K562 (cell line): ENCODE measurements at regions not wholly inside any gene's neighbourhood (a gene's known extent, or its start where the extent isn't known, plus 50 kb on each side); places are given as distances from the start of the nearest gene placed in this dataset.

Experiments
- ATAC-seq: fragments of 200-7000 bp; cut with Tn5 transposase; 3 replicates; pipeline ENCODE4 v1.9.1; 2020; ENCODE audit warnings: moderate library complexity
- BruUV-seq: library from RNA; stranded (reverse); fragments of 400-500 nt; replicated peaks from 2 replicates; lab custom pipeline; 2021; lab: Mats Ljungman, UMichigan
- CTCF ChIA-PET: fragments of 300-600 bp; formaldehyde crosslinking; extraction: SDS; loops from one replicate; lab custom pipeline; 2021; ENCODE audit warnings: low intra/inter-chr PET ratio; lab: Yijun Ruan, JAX
- POLR2A ChIA-PET: fragments of 300-600, 350-650 bp; sonication (Branson Sonifier 250); formaldehyde crosslinking; extraction: SDS; loops from one replicate; lab custom pipeline; 2021; ENCODE audit warnings: antibody characterized with exemption, inconsistent platforms; lab: Yijun Ruan, JAX
- DNase-seq, 4 experiments: peaks; one replicate each; pipeline versions ENCODE4 v3.0.0 to v3.0.0-alpha.2; 2011 to 2018; ENCODE audit warnings: low spot score in 3 of 4, mixed read lengths in 3 of 4; ENCODE audit errors: extremely low read depth in 1 of 4
- FAIRE-seq: peaks from 2 replicates; lab custom pipeline; 2011; peaks lifted over from hg19 to GRCh38; lab: Jason Lieb, UNC
- H2AFZ ChIP-seq: 2 replicates; pipeline ENCODE4 v1.6.0; 2011; ENCODE audit warnings: low read depth, low read length, control low read depth, inconsistent platforms
- H3K27ac ChIP-seq: fragments of 200-600 bp; 3 replicates; pipeline ENCODE4 v1.8.0; 2011; ENCODE audit warnings: low read depth, mild to moderate bottlenecking, control low read depth, inconsistent platforms, low read length, moderate library complexity, mixed read lengths; ENCODE audit errors: extremely low read depth
- H3K27me3 ChIP-seq, 2 experiments: fragments of 300-600 bp in 1 of 2; 2 replicates in 1 of 2; 3 replicates in 1 of 2; pipeline versions ENCODE4 v1.6.0 to v1.8.0; 2011; ENCODE audit warnings: inconsistent platforms in 2 of 2, low read length in 2 of 2, mild to moderate bottlenecking in 1 of 2, mixed read lengths in 1 of 2, moderate library complexity in 1 of 2; ENCODE audit not compliant: control insufficient read depth in 2 of 2, insufficient read depth in 2 of 2
- H3K36me3 ChIP-seq: fragments of 300-600 bp; 3 replicates; pipeline ENCODE4 v1.8.0; 2011; ENCODE audit warnings: mild to moderate bottlenecking, low read length, inconsistent platforms; ENCODE audit not compliant: control insufficient read depth, insufficient read depth
- H3K4me1 ChIP-seq, 2 experiments: fragments of 200-600 bp in 1 of 2; replicated peaks in 1 of 2; 2 replicates in 1 of 2; 3 replicates in 1 of 2; pipeline versions ENCODE4 v1.5.1 to v1.8.0; 2011; ENCODE audit warnings: inconsistent platforms in 2 of 2, low read length in 2 of 2, mild to moderate bottlenecking in 1 of 2, mixed read lengths in 1 of 2, moderate library complexity in 1 of 2; ENCODE audit not compliant: control insufficient read depth in 2 of 2, insufficient read depth in 2 of 2
- H3K4me2 ChIP-seq: 2 replicates; pipeline ENCODE4 v1.6.1; 2011; ENCODE audit warnings: low read length, control low read depth, inconsistent platforms, mixed read lengths; ENCODE audit not compliant: insufficient read depth
- H3K4me3 ChIP-seq: fragments of 200-600 bp; sonication (generic), shearing (Covaris generic); 2 replicates; pipeline ENCODE4 v1.5.1; 2016; ENCODE audit warnings: control low read depth, inconsistent platforms
- H3K79me2 ChIP-seq: fragments of 200-600 bp; 3 replicates; pipeline ENCODE4 v1.8.0; 2011; ENCODE audit warnings: low read length, inconsistent platforms; ENCODE audit not compliant: control insufficient read depth, insufficient read depth
- H3K9ac ChIP-seq, 2 experiments: 2 replicates each; pipeline versions ENCODE4 v1.6.0 to v1.6.1; 2011; ENCODE audit warnings: low read depth in 2 of 2, low read length in 2 of 2, control low read depth in 1 of 2, inconsistent platforms in 1 of 2, mild to moderate bottlenecking in 1 of 2, mixed read lengths in 1 of 2; ENCODE audit not compliant: insufficient read depth in 1 of 2
- H3K9me1 ChIP-seq: one replicate; pipeline ENCODE4 v1.6.0; 2011; ENCODE audit warnings: inconsistent platforms, mild to moderate bottlenecking, low read length, moderate library complexity; ENCODE audit not compliant: control insufficient read depth, insufficient read depth
- H3K9me3 ChIP-seq: replicated peaks from 2 replicates; pipeline ENCODE4 v1.5.1; 2011; ENCODE audit warnings: low read depth, low read length, inconsistent platforms; ENCODE audit not compliant: control insufficient read depth, insufficient read depth
- H4K20me1 ChIP-seq: replicated peaks from 2 replicates; pipeline ENCODE4 v1.6.1; 2011; ENCODE audit warnings: low read length, inconsistent platforms, mixed read lengths; ENCODE audit not compliant: control insufficient read depth, insufficient read depth
- FOS ChIP-seq: IDR thresholded peaks from 3 replicates; pipeline ENCODE4 v1.6.1; 2011; ENCODE audit not compliant: insufficient read length; ENCODE audit errors: extremely low read depth
- RAD21 ChIP-seq, 2 experiments: fragments of 250-450 bp in 1 of 2; fragments of 450-650 bp in 1 of 2; sonication (Bioruptor Pico) in 1 of 2; formaldehyde crosslinking in 1 of 2; IDR thresholded peaks in 1 of 2; conservative IDR thresholded peaks in 1 of 2; 2 replicates each; pipeline versions ENCODE4 v1.4.0 to v1.8.0; 2020 to 2022; ENCODE audit warnings: mild to moderate bottlenecking in 2 of 2, moderate library complexity in 1 of 2
- ZNF184 ChIP-seq: sonication (generic); formaldehyde crosslinking; IDR thresholded peaks from 2 replicates; pipeline ENCODE4 v1.5.0; 2020; ENCODE audit warnings: missing genetic modification reagents
- WGBS: fragments of 100-300 bp; shearing (Covaris generic); methylation state at CpG from one replicate; pipeline ENCODE4 v1.1.6; 2016; ENCODE audit warnings: low coverage, mixed read lengths; ENCODE audit not compliant: insufficient coverage; ENCODE audit errors: missing lambda C conversion rate; 5-methylcytosine and 5-hydroxymethylcytosine counted together
- in situ Hi-C: fragments of 300-500 bp; cut with MboI; formaldehyde crosslinking; loops from 4 replicates; pipeline ENCODE4 v1.15.0; 2018; ENCODE audit warnings: inconsistent platforms, mixed read lengths
- intact Hi-C: fragments of 100-400 bp; cut with micrococcal nuclease; formaldehyde crosslinking; loops from 2 replicates; pipeline ENCODE4 v1.14.2; 2022
- TF ChIP-seq, protein P1 (sequence below): fragments of 450-650 bp; formaldehyde crosslinking; IDR thresholded peaks from 2 replicates; pipeline ENCODE4 v1.4.0; 2020; ENCODE audit warnings: mild to moderate bottlenecking, mixed read lengths

DNA sequence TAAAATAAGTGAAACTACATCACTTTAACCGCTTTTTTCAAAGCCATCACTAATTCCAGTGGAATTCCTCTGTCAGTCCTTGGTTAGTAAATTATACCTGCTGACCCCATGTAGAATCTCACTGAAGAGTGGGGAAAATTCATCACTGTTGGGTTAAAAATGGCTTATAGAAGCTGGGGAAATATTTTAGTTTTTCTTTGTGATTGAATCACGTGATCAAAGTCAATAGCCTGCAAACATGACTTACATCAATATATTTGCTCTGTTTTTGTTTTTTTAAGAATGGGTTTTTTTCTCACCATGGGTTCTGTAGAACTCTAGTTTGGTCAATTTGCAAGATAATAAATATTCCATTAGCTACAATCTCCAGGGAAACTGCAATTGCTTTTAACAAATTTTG is 445.2 kb upstream of the FAM47C start:
- DNase-seq: no peak
- WGBS: 0% methylated on average over 2 of the region's 2 CpGs
- in situ Hi-C loops (no loop called here), intact Hi-C loops (no loop called here)
- Histone ChIP-seq H2AFZ (no peak overlapping the region), H3K27me3 (no peaks in the 10 kb centered on the region), H3K27ac (no peak overlapping the region), H3K4me3 (no peak overlapping the region), H3K4me2 (no peak overlapping the region), H3K4me1 (no peaks in the 10 kb centered on the region), H3K9me3 (no peaks in the 10 kb centered on the region), H3K9ac (no peak overlapping the region), H3K9me1 (no peaks in the 10 kb centered on the region), H3K79me2 (no peaks in the 10 kb centered on the region), H4K20me1 (no peaks in the 10 kb centered on the region), H3K36me3 (no peaks in the 10 kb centered on the region)
- POLR2A ChIA-PET: no interaction called here
- no TSS peak for BruUV-seq
- no peak for ATAC-seq
- no peak for FAIRE-seq
- CTCF ChIA-PET: no interaction called here
- TF ChIP-seq FOS: no peak
- TF ChIP-seq, protein P1, sequence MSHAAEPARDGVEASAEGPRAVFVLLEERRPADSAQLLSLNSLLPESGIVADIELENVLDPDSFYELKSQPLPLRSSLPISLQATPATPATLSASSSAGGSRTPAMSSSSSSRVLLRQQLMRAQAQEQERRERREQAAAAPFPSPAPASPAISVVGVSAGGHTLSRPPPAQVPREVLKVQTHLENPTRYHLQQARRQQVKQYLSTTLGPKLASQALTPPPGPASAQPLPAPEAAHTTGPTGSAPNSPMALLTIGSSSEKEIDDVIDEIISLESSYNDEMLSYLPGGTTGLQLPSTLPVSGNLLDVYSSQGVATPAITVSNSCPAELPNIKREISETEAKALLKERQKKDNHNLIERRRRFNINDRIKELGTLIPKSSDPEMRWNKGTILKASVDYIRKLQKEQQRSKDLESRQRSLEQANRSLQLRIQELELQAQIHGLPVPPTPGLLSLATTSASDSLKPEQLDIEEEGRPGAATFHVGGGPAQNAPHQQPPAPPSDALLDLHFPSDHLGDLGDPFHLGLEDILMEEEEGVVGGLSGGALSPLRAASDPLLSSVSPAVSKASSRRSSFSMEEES (CRISPR knock-in tag): peak; percentile 74

DNA sequence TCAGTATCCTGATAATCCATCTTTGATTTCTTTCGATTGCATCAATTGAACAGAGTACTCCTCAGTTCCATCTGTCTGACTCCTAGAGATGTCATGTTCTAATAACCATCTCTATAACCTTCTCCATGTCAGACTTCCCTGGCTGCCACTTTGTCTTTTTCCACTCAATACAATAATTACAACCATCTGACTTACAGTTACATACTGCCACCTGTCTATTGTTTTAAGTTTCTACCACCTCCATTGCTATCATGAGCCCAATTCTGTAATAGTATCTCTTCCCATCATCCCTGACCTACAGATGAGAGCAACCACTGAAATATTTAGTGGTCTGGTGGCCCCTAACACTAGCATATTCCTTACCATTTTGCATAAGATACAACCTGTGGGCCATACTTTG is 439.2 kb upstream of the FAM47C start:
- Histone ChIP-seq H3K4me1 (no peaks in the 10 kb centered on the region), H2AFZ (no peak overlapping the region), H3K9ac (no peak overlapping the region), H3K27me3 (no peaks in the 10 kb centered on the region), H3K9me1 (no peaks in the 10 kb centered on the region), H3K9me3 (no peaks in the 10 kb centered on the region), H3K4me2 (no peak overlapping the region), H4K20me1 (no peaks in the 10 kb centered on the region), H3K36me3 (no peaks in the 10 kb centered on the region), H3K27ac (no peak overlapping the region), H3K79me2 (no peaks in the 10 kb centered on the region), H3K4me3 (no peak overlapping the region)
- in situ Hi-C loops: no loop called here
- FAIRE-seq (no peak), ATAC-seq (no peak), DNase-seq (no peak)
- ChIA-PET CTCF (no interaction called here), POLR2A (no interaction called here)
- 0% methylated on average over 1 of the region's 1 CpG for WGBS
- no TSS peak for BruUV-seq
- intact Hi-C loops: no loop called here
- TF ChIP-seq RAD21 (CRISPR knock-in tag; conservative IDR thresholded peaks at IDR 0.05 in 1 of 2, IDR thresholded peaks at IDR 0.05 in 1 of 2) (peak in 1 of 2 experiments; percentile 15; a peak in 1 of 4 replicates), ZNF184 (CRISPR knock-in tag) (no peak)
